Frontal cortex (tissue), 3 donors: ENCODE measurements at regions not wholly inside any gene's neighbourhood (a gene's known extent, or its start where the extent isn't known, plus 50 kb on each side); places are given as distances from the start of the nearest gene placed in this dataset.
"Not testable (repeated sequence)": the region's sequence is repeated elsewhere in the genome, so short reads cannot be mapped to it uniquely, and the experiment has no call there.

Experiments
- DNase-seq, 2 donors: peaks; one replicate each; pipeline ENCODE4 v3.0.0; 2012; ENCODE audit warnings: low spot score in 2 of 2
- FAIRE-seq: peaks from 2 replicates; lab custom pipeline; 2012; peaks lifted over from hg19 to GRCh38; lab: Jason Lieb, UNC
- donor health status: control.
- donor health status: control.
- donor health status: control.

GRCh38 chr10:34911661-34912205, 96.6 kb upstream of the PARD3 start:
- no peak for FAIRE-seq

GRCh38 chr10:34908481-34908880, 93.4 kb upstream of the PARD3 start:
- no peak for FAIRE-seq

More at GRCh38 chr10:34911661-34912205, 96.6 kb upstream of the PARD3 start:
- DNase-seq, result no peak

GRCh38 chr10:34907743-34908430, 92.8 kb upstream of the PARD3 start:
- DNase-seq (no peak), FAIRE-seq (no peak)

More at GRCh38 chr10:34908481-34908880, 93.4 kb upstream of the PARD3 start:
- no peak for DNase-seq

GRCh38 chr10:34906067-34906965, 91.2 kb upstream of the PARD3 start:
- DNase-seq, result no peak
- no peak for FAIRE-seq

- FAIRE-seq (no peak), DNase-seq (no peak)
Measured at GRCh38 chr10:34905200-34905927, 90.3 kb upstream of the PARD3 start.

GRCh38 chr10:34904191-34904590, 89.1 kb upstream of the PARD3 start:
- DNase-seq, result no peak
- no peak for FAIRE-seq

- no peak for FAIRE-seq
- no peak for DNase-seq
Measured at GRCh38 chr10:34899161-34899560, 84.1 kb upstream of the PARD3 start.

- DNase-seq, result no peak
- no peak for FAIRE-seq
Measured at GRCh38 chr10:34895977-34896376, 80.9 kb upstream of the PARD3 start.

GRCh38 chr10:34895046-34895445, 80.0 kb upstream of the PARD3 start:
- not testable (repeated sequence) for DNase-seq, FAIRE-seq

- not testable (repeated sequence) for DNase-seq, FAIRE-seq
Measured at GRCh38 chr10:34892521-34892920, 77.4 kb upstream of the PARD3 start.

GRCh38 chr10:34890939-34891338, 75.8 kb upstream of the PARD3 start:
- DNase-seq, result no peak
- no peak for FAIRE-seq

GRCh38 chr10:34889004-34889869, 74.1 kb upstream of the PARD3 start:
- FAIRE-seq (no peak), DNase-seq (no peak)

- FAIRE-seq, result no peak
- DNase-seq, result no peak
Measured at GRCh38 chr10:34886906-34887642, 72.0 kb upstream of the PARD3 start.

- FAIRE-seq, result no peak
- DNase-seq, result no peak
Measured at GRCh38 chr10:34885898-34886297, 70.8 kb upstream of the PARD3 start.

- FAIRE-seq, result no peak
- no peak for DNase-seq
Measured at GRCh38 chr10:34885011-34885410, 69.9 kb upstream of the PARD3 start.

GRCh38 chr10:34884272-34884952, 69.3 kb upstream of the PARD3 start:
- FAIRE-seq (no peak), DNase-seq (no peak)

GRCh38 chr10:34880817-34881216, 65.7 kb upstream of the PARD3 start:
- FAIRE-seq (no peak), DNase-seq (no peak)

- DNase-seq, FAIRE-seq: not testable (repeated sequence)
Measured at GRCh38 chr10:34878651-34879050, 63.6 kb upstream of the PARD3 start.
